G401 (cell line): ENCODE measurements at regions not wholly inside any gene's neighbourhood (a gene's known extent, or its start where the extent isn't known, plus 50 kb on each side); places are given as distances from the start of the nearest gene placed in this dataset.
"Not testable (repeated sequence)": the region's sequence is repeated elsewhere in the genome, so short reads cannot be mapped to it uniquely, and the experiment has no call there.

Source experiments
- DNase-seq: peaks from one replicate; pipeline ENCODE4 v3.0.0-alpha.2; 2015; ENCODE audit warnings: low spot score
- in situ Hi-C: cut with HindIII; loops from 2 replicates; pipeline ENCODE4 v1.10.0; 2016; ENCODE audit warnings: low sequenced_read_pairs, mixed read lengths

GRCh38 chr6:94902974-94903628 lies 674.2 kb upstream of the MANEA start:
- DNase-seq, result no peak
- in situ Hi-C loops, result no loop called here

GRCh38 chr6:94899191-94899590 lies 678.1 kb upstream of the MANEA start:
- in situ Hi-C loops, result no loop called here
- no peak for DNase-seq

DNA sequence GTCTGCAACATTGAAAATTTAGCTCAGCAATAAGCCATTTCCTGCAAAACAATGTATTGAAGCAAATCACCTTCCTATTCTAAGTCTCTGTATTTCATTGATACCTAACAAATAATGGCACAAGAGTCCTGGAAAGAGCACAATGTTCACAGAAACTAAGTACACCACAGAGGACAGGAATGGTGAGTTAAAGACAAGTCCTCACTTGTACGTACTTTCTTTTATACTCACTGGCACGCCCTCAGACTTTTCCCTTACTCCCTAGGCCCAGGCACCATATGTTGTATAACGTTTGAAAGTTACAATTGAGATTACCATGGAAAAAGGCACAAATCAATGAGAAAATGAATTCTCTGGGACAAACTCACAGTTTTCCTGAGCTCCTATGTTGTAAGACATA lies 683.0 kb upstream of the MANEA start:
- no peak for DNase-seq
- in situ Hi-C loops, result no loop called here

DNA sequence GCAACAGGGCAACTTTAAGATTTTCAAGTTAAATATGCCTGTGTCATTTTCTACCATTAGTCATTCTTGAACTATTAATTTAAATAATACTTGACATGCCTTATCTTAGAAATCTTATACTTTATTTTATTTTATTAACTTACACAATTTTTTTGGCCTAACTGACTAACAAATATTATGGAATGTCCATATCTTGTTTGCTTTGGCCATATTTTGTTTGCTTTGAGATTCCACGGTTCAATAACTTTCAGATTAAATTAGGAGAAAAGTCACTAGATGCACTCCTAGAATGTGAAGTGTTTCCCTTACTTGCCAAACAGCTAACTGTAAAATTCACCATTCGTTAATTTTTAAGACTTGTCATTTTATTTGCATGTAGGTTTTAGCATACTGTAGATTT lies 684.0 kb upstream of the MANEA start:
- DNase-seq, result no peak
- in situ Hi-C loops, result no loop called here

- DNase-seq, in situ Hi-C loops: not testable (repeated sequence)
These were observed 703.5 kb upstream of the MANEA start for GRCh38 chr6:94873819-94874218.

DNA sequence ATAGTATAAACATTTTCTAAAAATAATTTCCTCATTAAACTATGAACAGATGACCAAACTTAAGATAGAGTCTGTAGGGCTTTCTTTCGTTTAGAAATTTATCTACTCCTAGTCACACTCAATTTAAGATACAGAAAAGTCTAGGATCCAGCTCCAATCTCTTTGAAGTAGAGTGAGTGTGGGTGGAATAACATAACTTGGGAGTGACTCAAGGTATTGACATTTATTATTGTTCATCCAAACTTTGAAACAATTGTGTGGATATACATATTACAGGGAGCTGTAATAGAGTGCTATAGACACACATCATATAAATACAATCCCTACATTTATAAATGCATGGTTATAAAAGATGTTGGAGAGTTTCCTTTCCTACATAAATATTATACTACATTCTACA lies 715.2 kb upstream of the MANEA start:
- no peak for DNase-seq
- in situ Hi-C loops, result no loop called here

DNA sequence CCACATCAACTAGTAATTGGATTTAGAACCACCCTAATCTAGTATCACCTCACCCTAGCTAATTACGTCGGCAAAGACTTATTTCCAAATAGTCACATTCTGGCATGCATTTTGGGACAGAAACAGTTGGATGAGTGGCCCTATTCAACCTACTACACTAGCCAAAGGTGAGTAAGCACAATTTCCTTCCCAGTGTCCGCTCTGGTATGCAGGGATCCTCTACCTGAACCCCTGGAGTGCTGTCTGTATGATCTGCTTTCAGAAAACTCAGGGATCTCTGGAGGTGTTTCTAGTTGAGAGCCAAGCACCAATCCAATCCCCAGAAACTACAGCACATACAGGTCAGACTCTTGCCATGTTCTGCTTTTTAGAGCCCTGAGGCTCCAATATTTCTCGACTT lies 717.4 kb upstream of the MANEA start:
- in situ Hi-C loops, result no loop called here
- DNase-seq, result no peak

DNA sequence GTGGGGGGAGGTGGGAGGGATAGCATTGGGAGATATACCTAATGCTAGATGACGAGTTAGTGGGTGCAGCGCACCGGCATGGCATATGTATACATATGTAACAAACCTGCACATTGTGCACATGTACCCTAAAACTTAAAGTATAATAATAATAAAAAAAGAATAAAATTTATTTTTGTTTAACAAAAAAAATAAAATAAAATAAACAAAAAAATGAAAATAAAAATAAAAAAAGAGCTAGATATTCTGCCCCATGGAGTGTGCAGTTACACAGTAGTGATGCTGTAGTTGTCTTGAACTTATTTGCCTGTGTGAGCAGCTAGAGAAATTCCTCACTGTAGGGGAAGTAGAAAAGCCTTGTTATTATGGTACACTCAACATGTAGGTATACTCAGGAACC lies 720.3 kb upstream of the MANEA start:
- in situ Hi-C loops, DNase-seq: not testable (repeated sequence)

DNA sequence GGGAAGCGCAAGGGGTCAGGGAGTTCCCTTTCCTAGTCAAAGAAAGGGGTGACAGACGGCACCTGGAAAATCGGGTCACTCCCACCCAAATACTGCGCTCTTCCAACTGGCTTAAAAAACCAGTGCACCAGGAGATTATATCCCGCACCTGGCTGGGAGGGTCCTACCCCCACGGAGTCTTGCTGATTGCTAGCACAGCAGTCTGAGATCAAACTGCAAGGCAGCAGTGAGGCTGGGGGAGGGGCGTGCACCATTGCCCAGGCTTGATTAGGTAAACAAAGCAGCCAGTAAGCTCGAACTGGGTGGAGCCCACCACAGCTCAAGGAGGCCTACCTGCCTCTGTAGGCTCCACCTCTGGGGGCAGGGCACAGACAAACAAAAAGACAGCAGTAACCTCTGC lies 726.0 kb upstream of the MANEA start:
- in situ Hi-C loops, DNase-seq: not testable (repeated sequence)

GRCh38 chr6:94845742-94846141 lies 731.6 kb upstream of the MANEA start:
- no peak for DNase-seq
- in situ Hi-C loops, result no loop called here

- DNase-seq, result peak; percentile 17
- in situ Hi-C loops, result no loop called here
These were observed 742.1 kb upstream of the MANEA start for GRCh38 chr6:94835264-94835663.

DNA sequence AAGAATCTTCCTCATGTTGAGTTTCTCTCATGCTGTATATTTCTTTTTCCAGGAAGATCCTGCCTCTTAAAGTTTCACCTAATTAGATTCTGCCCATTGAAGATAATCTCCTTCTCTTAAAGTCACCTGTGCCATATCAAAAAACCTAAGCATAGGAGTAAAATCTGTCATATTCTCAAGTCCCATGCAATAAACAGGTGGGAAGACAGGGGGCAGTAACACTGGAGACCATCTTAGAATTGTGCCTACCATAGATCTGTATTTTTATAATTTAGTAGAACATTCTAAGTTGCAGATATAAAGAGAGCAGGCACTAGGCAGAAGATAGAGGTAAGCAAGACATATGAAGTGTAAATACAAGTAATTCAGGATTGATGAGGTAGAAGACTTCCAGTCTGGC lies 763.5 kb upstream of the MANEA start:
- in situ Hi-C loops, result no loop called here
- no peak for DNase-seq

DNA sequence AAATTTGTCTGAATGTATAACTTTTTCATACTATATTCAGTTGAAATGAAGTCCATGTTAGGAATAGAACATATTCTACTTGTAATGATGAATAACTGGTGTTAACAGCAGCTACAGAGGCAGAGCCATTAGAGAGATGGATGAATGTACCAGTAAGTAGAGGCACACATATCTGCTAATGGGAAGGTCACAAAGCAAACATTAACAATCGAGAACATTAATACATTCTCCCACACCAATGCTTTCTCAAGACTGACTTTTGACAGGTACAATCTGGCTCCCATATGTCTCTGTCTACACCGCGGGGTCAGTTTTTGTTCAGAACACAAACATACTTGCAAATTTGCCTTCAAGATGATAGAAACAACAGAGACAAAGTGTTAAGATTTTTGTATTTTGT lies 776.0 kb upstream of the MANEA start:
- DNase-seq, result no peak
- in situ Hi-C loops, result no loop called here

- DNase-seq, result no peak
- in situ Hi-C loops, result no loop called here
These were observed 791.8 kb upstream of the MANEA start for GRCh38 chr6:94785514-94785913.

GRCh38 chr6:94785081-94785480 lies 792.3 kb upstream of the MANEA start:
- DNase-seq, in situ Hi-C loops: not testable (repeated sequence)

DNA sequence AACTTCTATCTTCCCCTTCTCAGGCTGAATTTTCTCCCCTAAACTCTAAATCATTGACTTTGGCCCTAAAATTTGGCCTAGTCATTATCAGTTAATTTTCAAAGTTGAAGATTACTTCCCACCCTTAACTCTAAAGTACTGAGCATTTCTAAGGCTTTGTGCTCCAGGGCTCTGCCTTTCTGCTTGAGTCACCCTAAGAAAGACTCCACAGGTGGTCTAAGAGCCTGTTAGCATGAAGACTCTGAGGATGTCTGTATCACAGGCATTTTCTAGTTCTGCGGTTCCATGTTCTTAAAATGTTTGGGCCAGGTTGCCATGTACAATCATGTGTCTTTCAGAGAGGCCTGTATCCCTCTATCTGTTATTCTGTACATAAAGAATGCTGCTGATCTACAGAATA lies 808.1 kb upstream of the MANEA start:
- in situ Hi-C loops, result no loop called here
- no peak for DNase-seq

- DNase-seq, result no peak
- in situ Hi-C loops, result no loop called here
These were observed 825.5 kb upstream of the MANEA start for GRCh38 chr6:94751641-94752329.

GRCh38 chr6:94736236-94736635 lies 841.1 kb upstream of the MANEA start:
- in situ Hi-C loops, result no loop called here
- DNase-seq, result no peak

DNA sequence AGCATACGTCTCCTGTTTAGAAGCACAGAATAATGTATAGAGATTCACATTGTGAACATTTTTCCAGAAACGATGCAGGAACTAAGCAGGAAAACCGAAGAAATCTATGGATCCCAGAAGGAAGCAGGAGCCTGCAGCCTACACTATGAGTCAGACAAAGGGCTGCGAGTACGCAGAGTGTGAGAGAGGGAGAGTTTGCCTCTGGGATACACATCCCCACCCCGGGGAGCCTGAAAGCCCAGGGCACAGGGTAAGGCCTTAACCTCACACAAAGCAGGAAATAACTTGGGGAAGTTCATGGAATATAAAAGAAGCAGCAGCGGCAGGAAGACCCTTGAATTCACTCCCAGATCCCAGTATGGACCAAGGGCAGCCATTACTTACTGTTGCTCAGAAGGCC lies 842.1 kb upstream of the MANEA start:
- in situ Hi-C loops, result no loop called here
- no peak for DNase-seq

- in situ Hi-C loops, result no loop called here
These were observed 842.6 kb upstream of the MANEA start for GRCh38 chr6:94734751-94735150.

DNA sequence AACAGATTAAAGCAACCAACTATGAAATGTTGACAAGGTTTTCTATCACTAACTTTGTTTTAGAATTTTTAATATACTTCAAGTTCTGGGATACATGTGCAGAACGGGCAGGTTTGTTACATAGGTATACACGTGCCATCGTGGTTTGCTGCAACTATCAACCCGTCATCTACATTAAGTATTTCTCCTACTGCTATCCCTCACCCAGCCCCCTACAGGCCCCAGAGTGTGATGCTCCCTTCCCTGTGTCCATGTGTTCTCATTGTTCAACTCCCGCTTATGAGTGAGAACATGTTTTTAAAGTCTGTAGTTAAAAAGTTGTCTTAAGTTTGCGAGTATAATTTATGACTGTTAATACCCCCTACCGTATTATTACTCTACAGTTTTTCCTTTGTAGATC lies 844.3 kb upstream of the MANEA start:
- in situ Hi-C loops, result no loop called here
- no peak for DNase-seq

More at GRCh38 chr6:94734751-94735150, 842.6 kb upstream of the MANEA start:
- DNase-seq, result no peak
